ENCODE measurements at regions not wholly inside any gene's neighbourhood (a gene's known extent, or its start where the extent isn't known, plus 50 kb on each side); places are given as distances from the start of the nearest gene placed in this dataset.

DNA sequence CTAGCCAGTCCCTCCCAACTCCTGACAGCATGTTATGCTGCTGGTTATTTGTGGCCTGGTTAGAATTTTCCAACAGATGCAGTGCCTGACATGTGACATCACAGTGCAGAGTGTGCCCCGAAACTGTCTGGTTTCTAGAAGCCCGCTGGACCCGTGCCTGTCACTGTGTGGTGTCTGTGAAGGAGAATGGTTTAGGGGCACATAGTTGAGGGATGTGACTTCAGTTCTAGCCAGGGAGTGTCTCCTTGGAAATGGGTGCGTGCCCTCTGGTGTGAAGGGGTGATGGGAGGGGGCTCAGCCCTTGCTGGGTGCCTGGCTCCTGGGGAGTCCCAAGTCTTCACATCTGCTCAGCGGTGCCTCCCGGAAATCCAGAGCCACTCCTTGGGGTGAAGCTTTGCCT is 303.6 kb downstream of the GLRX3 start:
- TF ChIP-seq, protein P1, sequence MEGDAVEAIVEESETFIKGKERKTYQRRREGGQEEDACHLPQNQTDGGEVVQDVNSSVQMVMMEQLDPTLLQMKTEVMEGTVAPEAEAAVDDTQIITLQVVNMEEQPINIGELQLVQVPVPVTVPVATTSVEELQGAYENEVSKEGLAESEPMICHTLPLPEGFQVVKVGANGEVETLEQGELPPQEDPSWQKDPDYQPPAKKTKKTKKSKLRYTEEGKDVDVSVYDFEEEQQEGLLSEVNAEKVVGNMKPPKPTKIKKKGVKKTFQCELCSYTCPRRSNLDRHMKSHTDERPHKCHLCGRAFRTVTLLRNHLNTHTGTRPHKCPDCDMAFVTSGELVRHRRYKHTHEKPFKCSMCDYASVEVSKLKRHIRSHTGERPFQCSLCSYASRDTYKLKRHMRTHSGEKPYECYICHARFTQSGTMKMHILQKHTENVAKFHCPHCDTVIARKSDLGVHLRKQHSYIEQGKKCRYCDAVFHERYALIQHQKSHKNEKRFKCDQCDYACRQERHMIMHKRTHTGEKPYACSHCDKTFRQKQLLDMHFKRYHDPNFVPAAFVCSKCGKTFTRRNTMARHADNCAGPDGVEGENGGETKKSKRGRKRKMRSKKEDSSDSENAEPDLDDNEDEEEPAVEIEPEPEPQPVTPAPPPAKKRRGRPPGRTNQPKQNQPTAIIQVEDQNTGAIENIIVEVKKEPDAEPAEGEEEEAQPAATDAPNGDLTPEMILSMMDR (IDR thresholded peaks at IDR 0.05) = no peak
- TF ChIP-seq EP300 (IDR thresholded peaks at IDR 0.05) (no peak), POLR2A (IDR thresholded peaks at IDR 0.05) (no peak)

Data from ovary (tissue), 3 donors.